SU-DHL-6 (cell line): ENCODE measurements at regions not wholly inside any gene's neighbourhood (a gene's known extent, or its start where the extent isn't known, plus 50 kb on each side); places are given as distances from the start of the nearest gene placed in this dataset.

Experiments used
- CTCF ChIP-seq: fragments of 200-600 bp; sonication (generic); IDR thresholded peaks from one replicate; pipeline ENCODE4 v1.5.1; 2017; ENCODE audit warnings: antibody characterized with exemption, mild to moderate bottlenecking, low read length, moderate library complexity; ENCODE audit not compliant: insufficient read depth, poor library complexity, severe bottlenecking
- EZH2phosphoT487 ChIP-seq: fragments of 200-600 bp; sonication (generic), shearing (Covaris generic); conservative IDR thresholded peaks from 2 replicates; pipeline ENCODE4 v1.6.1; 2018; ENCODE audit warnings: mild to moderate bottlenecking, antibody characterized with exemption, low read length, moderate library complexity, mixed read lengths

DNA sequence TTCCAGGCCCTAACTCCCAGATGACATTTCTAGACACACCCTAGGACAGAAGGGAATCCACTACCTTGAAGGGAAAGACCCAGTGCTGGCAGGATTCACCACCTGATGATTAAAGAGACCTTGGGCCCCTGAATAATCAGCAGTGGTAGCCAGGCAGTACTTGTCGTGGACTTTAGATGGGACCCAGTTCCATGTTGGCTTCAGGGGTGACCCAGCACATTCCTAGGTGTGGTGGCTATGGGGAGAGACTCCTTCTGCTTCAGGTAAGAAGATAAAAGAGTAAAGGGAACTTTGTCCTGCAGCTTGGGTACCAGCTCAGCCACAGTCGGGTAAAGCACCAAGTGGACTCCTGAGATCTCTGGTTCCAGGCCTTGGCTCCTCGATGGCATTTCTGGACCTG, 131.8 kb upstream of the S100G start:
- TF ChIP-seq CTCF = no peak
- TF ChIP-seq EZH2phosphoT487 = no peak
